Mesendoderm (in vitro differentiated cells): ENCODE measurements at regions not wholly inside any gene's neighbourhood (a gene's known extent, or its start where the extent isn't known, plus 50 kb on each side); places are given as distances from the start of the nearest gene placed in this dataset.

Experiments
- DNase-seq: peaks from one replicate; pipeline ENCODE4 v3.0.0; 2013
- H2AK5ac ChIP-seq: 2 replicates; pipeline ENCODE4 v1.6.1; 2013; ENCODE audit warnings: low read length, inconsistent platforms
- H2BK120ac ChIP-seq: 2 replicates; pipeline ENCODE4 v1.6.1; 2013; ENCODE audit warnings: low read depth, mild to moderate bottlenecking, low read length, moderate library complexity, mixed read lengths
- H2BK15ac ChIP-seq: replicated peaks from 2 replicates; pipeline ENCODE4 v1.6.1; 2013; ENCODE audit warnings: low read depth, mild to moderate bottlenecking, moderate library complexity
- H2BK5ac ChIP-seq: 2 replicates; pipeline ENCODE4 v1.6.1; 2013; ENCODE audit warnings: low read length, inconsistent platforms
- H3K18ac ChIP-seq: 2 replicates; pipeline ENCODE4 v1.6.1; 2013; ENCODE audit warnings: mild to moderate bottlenecking, low read length, mixed read lengths
- H3K23ac ChIP-seq: one replicate; pipeline ENCODE4 v1.6.1; 2013; ENCODE audit warnings: low read length
- H3K27ac ChIP-seq: 2 replicates; pipeline ENCODE4 v1.5.1; 2013; ENCODE audit warnings: low read depth, mild to moderate bottlenecking, inconsistent platforms, low read length, moderate library complexity
- H3K27me3 ChIP-seq: 2 replicates; pipeline ENCODE4 v1.6.1; 2013; ENCODE audit warnings: low read length, control low read depth, mild to moderate bottlenecking, inconsistent platforms; ENCODE audit not compliant: insufficient read depth, poor library complexity
- H3K36me3 ChIP-seq: 2 replicates; pipeline ENCODE4 v1.6.1; 2013; ENCODE audit warnings: low read length, inconsistent platforms; ENCODE audit not compliant: control insufficient read depth, insufficient read depth
- H3K4ac ChIP-seq: one replicate; pipeline ENCODE4 v1.6.1; 2013; ENCODE audit warnings: low read depth, mild to moderate bottlenecking, low read length, moderate library complexity
- H3K4me1 ChIP-seq: 2 replicates; pipeline ENCODE4 v1.6.1; 2013; ENCODE audit warnings: low read depth, low read length, inconsistent platforms; ENCODE audit not compliant: control insufficient read depth
- H3K4me2 ChIP-seq: 2 replicates; pipeline ENCODE4 v1.6.1; 2013; ENCODE audit warnings: low read length
- H3K4me3 ChIP-seq: 2 replicates; pipeline ENCODE4 v1.5.1; 2013; ENCODE audit warnings: mild to moderate bottlenecking, low read length
- H3K56ac ChIP-seq: one replicate; pipeline ENCODE4 v1.6.1; 2013; ENCODE audit warnings: low read length
- H3K79me1 ChIP-seq: 2 replicates; pipeline ENCODE4 v1.6.1; 2013; ENCODE audit warnings: low read length, inconsistent platforms
- H3K79me2 ChIP-seq: 2 replicates; pipeline ENCODE4 v1.6.1; 2013; ENCODE audit warnings: mild to moderate bottlenecking, low read length; ENCODE audit not compliant: control insufficient read depth, insufficient read depth
- H3K9ac ChIP-seq: 2 replicates; pipeline ENCODE4 v1.6.1; 2013; ENCODE audit warnings: low read length, inconsistent platforms
- H4K5ac ChIP-seq: one replicate; pipeline ENCODE4 v1.6.1; 2013; ENCODE audit warnings: low read length
- H4K8ac ChIP-seq: one replicate; pipeline ENCODE4 v1.6.1; 2013; ENCODE audit warnings: low read depth, mild to moderate bottlenecking, control low read depth, low read length, moderate library complexity
- WGBS: extraction: QIAGEN DNeasy Blood & Tissue Kit; methylation state at CpG from one replicate; pipeline ENCODE4 v1.1.7; 2013; ENCODE audit warnings: low lambda C conversion rate, missing lambda C conversion rate; ENCODE audit not compliant: insufficient coverage; ENCODE audit errors: extremely low coverage; 5-methylcytosine and 5-hydroxymethylcytosine counted together

- WGBS: no CpG with 5 or more reads among the region's 3 CpGs
- H3K9ac ChIP-seq: no peak overlapping the region
These were observed 711.0 kb downstream of the AACS start for GRCh38 chr12:125776212-125776611.

GRCh38 chr12:125786143-125786542 lies 720.9 kb downstream of the AACS start:
- Histone ChIP-seq H3K4ac (no peak overlapping the region), H2AK5ac (no peak overlapping the region), H3K79me1 (no peaks in the 10 kb centered on the region), H2BK5ac (no peak overlapping the region), H3K9ac (no peak overlapping the region), H3K4me2 (no peak overlapping the region), H4K8ac (no peak overlapping the region), H3K18ac (no peak overlapping the region), H2BK15ac (no peak overlapping the region), H3K36me3 (no peaks in the 10 kb centered on the region), H2BK120ac (no peak overlapping the region), H3K56ac (no peak overlapping the region), H3K4me1 (no peaks in the 10 kb centered on the region), H3K27ac (no peak overlapping the region), H3K79me2 (no peaks in the 10 kb centered on the region), H3K4me3 (no peak overlapping the region), H3K27me3 (no peaks in the 10 kb centered on the region), H3K23ac (no peak overlapping the region), H4K5ac (no peak overlapping the region)
- no CpG with 5 or more reads among the region's 2 CpGs for WGBS
- no peak for DNase-seq

More at GRCh38 chr12:125776212-125776611, 711.0 kb downstream of the AACS start:
- no peak overlapping the region for H3K23ac ChIP-seq
- no peak overlapping the region for H2BK5ac ChIP-seq
- H2AK5ac ChIP-seq: no peak overlapping the region
- H3K4me3 ChIP-seq: no peak overlapping the region
- H3K79me1 ChIP-seq: no peaks in the 10 kb centered on the region
- H3K27ac ChIP-seq: no peak overlapping the region
- H3K4me1 ChIP-seq: no peaks in the 10 kb centered on the region
- H3K27me3 ChIP-seq: no peaks in the 10 kb centered on the region
- no peak overlapping the region for H3K56ac ChIP-seq
- H2BK15ac ChIP-seq: no peak overlapping the region
- no peaks in the 10 kb centered on the region for H3K36me3 ChIP-seq
- no peak overlapping the region for H2BK120ac ChIP-seq
- H4K8ac ChIP-seq: no peak overlapping the region
- H3K79me2 ChIP-seq: no peaks in the 10 kb centered on the region
- no peak overlapping the region for H3K4me2 ChIP-seq
- no peak overlapping the region for H4K5ac ChIP-seq
- H3K4ac ChIP-seq: no peak overlapping the region
- H3K18ac ChIP-seq: no peak overlapping the region
- DNase-seq: no peak

GRCh38 chr12:125794401-125794800 lies 729.2 kb downstream of the AACS start:
- H3K79me1 ChIP-seq: no peaks in the 10 kb centered on the region
- DNase-seq: no peak
- H2AK5ac ChIP-seq: no peak overlapping the region
- H3K9ac ChIP-seq: no peak overlapping the region
- no peaks in the 10 kb centered on the region for H3K4me1 ChIP-seq
- H3K56ac ChIP-seq: no peak overlapping the region
- no peak overlapping the region for H4K8ac ChIP-seq
- no peaks in the 10 kb centered on the region for H3K27me3 ChIP-seq
- H3K18ac ChIP-seq: no peak overlapping the region
- no peak overlapping the region for H3K23ac ChIP-seq
- no peak overlapping the region for H2BK15ac ChIP-seq
- H4K5ac ChIP-seq: no peak overlapping the region
- no CpG with 5 or more reads among the region's 3 CpGs for WGBS
- H3K27ac ChIP-seq: no peak overlapping the region
- H3K4me3 ChIP-seq: no peak overlapping the region
- H3K36me3 ChIP-seq: no peaks in the 10 kb centered on the region
- H3K79me2 ChIP-seq: no peaks in the 10 kb centered on the region
- H3K4me2 ChIP-seq: no peak overlapping the region
- no peak overlapping the region for H2BK5ac ChIP-seq
- no peak overlapping the region for H2BK120ac ChIP-seq
- H3K4ac ChIP-seq: no peak overlapping the region

- peak; percentile 5 for DNase-seq
- no peak overlapping the region for H2BK5ac ChIP-seq
- WGBS: no CpG with 5 or more reads among the region's 4 CpGs
- no peak overlapping the region for H3K4me3 ChIP-seq
- no peak overlapping the region for H2BK120ac ChIP-seq
- H2BK15ac ChIP-seq: no peak overlapping the region
- no peak overlapping the region for H3K23ac ChIP-seq
- H3K27me3 ChIP-seq: no peaks in the 10 kb centered on the region
- no peak overlapping the region for H2AK5ac ChIP-seq
- no peak overlapping the region for H3K4me2 ChIP-seq
- no peak overlapping the region for H3K18ac ChIP-seq
- H3K56ac ChIP-seq: no peak overlapping the region
- H4K8ac ChIP-seq: no peak overlapping the region
- no peak overlapping the region for H3K27ac ChIP-seq
- H3K79me2 ChIP-seq: no peaks in the 10 kb centered on the region
- H3K79me1 ChIP-seq: no peaks in the 10 kb centered on the region
- H3K4me1 ChIP-seq: no peaks in the 10 kb centered on the region
- H3K4ac ChIP-seq: no peak overlapping the region
- H3K9ac ChIP-seq: no peak overlapping the region
- no peaks in the 10 kb centered on the region for H3K36me3 ChIP-seq
- H4K5ac ChIP-seq: no peak overlapping the region
These were observed 732.4 kb downstream of the AACS start for GRCh38 chr12:125797421-125798175.

GRCh38 chr12:125804660-125805059 lies 739.4 kb downstream of the AACS start:
- H2AK5ac ChIP-seq: no peak overlapping the region
- no peak overlapping the region for H3K18ac ChIP-seq
- H2BK15ac ChIP-seq: no peak overlapping the region
- H4K5ac ChIP-seq: no peak overlapping the region
- no CpG with 5 or more reads among the region's 7 CpGs for WGBS
- H3K79me1 ChIP-seq: no peaks in the 10 kb centered on the region
- H3K27ac ChIP-seq: no peak overlapping the region
- no peak overlapping the region for H3K4me2 ChIP-seq
- no peak for DNase-seq
- no peak overlapping the region for H2BK5ac ChIP-seq
- H3K36me3 ChIP-seq: no peaks in the 10 kb centered on the region
- H3K4me1 ChIP-seq: no peaks in the 10 kb centered on the region
- H3K9ac ChIP-seq: no peak overlapping the region
- H3K23ac ChIP-seq: no peak overlapping the region
- no peak overlapping the region for H3K4ac ChIP-seq
- H3K4me3 ChIP-seq: no peak overlapping the region
- H3K27me3 ChIP-seq: no peaks in the 10 kb centered on the region
- H4K8ac ChIP-seq: no peak overlapping the region
- H3K79me2 ChIP-seq: no peaks in the 10 kb centered on the region
- H2BK120ac ChIP-seq: no peak overlapping the region
- H3K56ac ChIP-seq: no peak overlapping the region

- no peak overlapping the region for H2BK5ac ChIP-seq
- no peak for DNase-seq
- no peaks in the 10 kb centered on the region for H3K27me3 ChIP-seq
- WGBS: no CpG with 5 or more reads among the region's 2 CpGs
- H3K9ac ChIP-seq: no peak overlapping the region
- H3K4me1 ChIP-seq: no peaks in the 10 kb centered on the region
- H2AK5ac ChIP-seq: no peak overlapping the region
- H2BK120ac ChIP-seq: no peak overlapping the region
- no peaks in the 10 kb centered on the region for H3K79me1 ChIP-seq
- H3K56ac ChIP-seq: no peak overlapping the region
- no peaks in the 10 kb centered on the region for H3K79me2 ChIP-seq
- H3K27ac ChIP-seq: no peak overlapping the region
- no peak overlapping the region for H3K4ac ChIP-seq
- H4K8ac ChIP-seq: no peak overlapping the region
- H3K23ac ChIP-seq: no peak overlapping the region
- H3K4me3 ChIP-seq: no peak overlapping the region
- no peak overlapping the region for H3K4me2 ChIP-seq
- no peaks in the 10 kb centered on the region for H3K36me3 ChIP-seq
- no peak overlapping the region for H3K18ac ChIP-seq
- no peak overlapping the region for H4K5ac ChIP-seq
- no peak overlapping the region for H2BK15ac ChIP-seq
These were observed 759.0 kb downstream of the AACS start for GRCh38 chr12:125824276-125824675.
